ENCODE measurements at regions not wholly inside any gene's neighbourhood (a gene's known extent, or its start where the extent isn't known, plus 50 kb on each side); places are given as distances from the start of the nearest gene placed in this dataset.

DNA sequence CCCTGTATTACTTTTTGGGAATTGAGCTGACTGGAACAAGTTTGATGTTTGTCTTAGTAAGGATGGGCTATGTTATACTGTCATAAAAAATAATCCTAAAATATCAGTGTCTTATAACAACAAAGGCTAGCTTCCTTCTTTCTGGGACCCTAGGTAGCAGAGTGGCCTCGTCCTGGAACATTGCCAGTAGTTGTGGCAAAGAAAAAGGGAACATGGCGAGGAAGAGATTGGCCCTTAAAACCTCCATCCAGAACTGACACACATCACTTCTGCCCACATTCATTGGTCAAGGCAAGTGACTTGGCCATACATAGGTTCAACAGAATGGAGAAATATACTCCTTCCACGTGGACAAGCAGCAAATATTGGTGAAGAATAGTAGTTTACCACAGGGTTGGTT, 287.9 kb downstream of the PPP1R2C start:
- no peaks in the 10 kb centered on the region for H3K9me3 ChIP-seq (ENCODE audit: control insufficient read depth, insufficient read depth, low read length)
- no peak for TF ChIP-seq CTCF (IDR thresholded peaks at IDR 0.05; ENCODE audit: low read depth, low read length)
- H3K4me3 ChIP-seq (ENCODE audit: low read depth, low read length), result no peak overlapping the region
- H3K27me3 ChIP-seq (ENCODE audit: control insufficient read depth, insufficient read depth, low read length), result no peaks in the 10 kb centered on the region
- H3K27ac ChIP-seq (ENCODE audit: low read depth, low read length), result no peak overlapping the region
- ChIA-PET POLR2A (no interaction called here), CTCF (no interaction called here)
- DNase-seq (ENCODE audit: low read depth, low spot score), result no peak

GRCh38 chrX:42485601-42486000, 292.4 kb downstream of the PPP1R2C start:
- H3K4me3 ChIP-seq (ENCODE audit: low read depth, low read length), result no peak overlapping the region
- no peak for DNase-seq (ENCODE audit: low read depth, low spot score)
- TF ChIP-seq CTCF (IDR thresholded peaks at IDR 0.05; ENCODE audit: low read depth, low read length), result no peak
- no peak overlapping the region for H3K27ac ChIP-seq (ENCODE audit: low read depth, low read length)
- POLR2A ChIA-PET, result no interaction called here
- H3K27me3 ChIP-seq (ENCODE audit: control insufficient read depth, insufficient read depth, low read length), result no peaks in the 10 kb centered on the region
- H3K9me3 ChIP-seq (ENCODE audit: control insufficient read depth, insufficient read depth, low read length), result no peaks in the 10 kb centered on the region
- CTCF ChIA-PET, result no interaction called here

DNA sequence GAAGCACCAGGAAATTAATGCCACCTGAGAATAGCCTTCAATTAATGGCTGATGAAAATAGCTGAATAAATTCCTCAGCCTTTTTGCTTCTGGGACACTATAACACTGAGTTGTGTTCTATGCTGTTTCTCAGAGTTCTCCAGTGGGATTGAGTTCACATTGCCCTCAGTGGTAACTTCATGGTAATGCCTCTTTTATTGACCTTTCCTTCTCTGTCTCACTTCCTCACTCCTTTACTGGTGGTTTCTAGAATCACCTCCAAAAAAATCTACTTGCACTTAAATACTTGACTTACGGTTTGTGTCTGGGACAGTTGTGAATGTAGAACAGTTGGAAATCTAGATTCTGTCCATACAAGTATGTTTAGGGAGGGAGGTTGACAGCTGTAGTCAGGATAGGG, 293.7 kb downstream of the PPP1R2C start:
- no peak overlapping the region for H3K4me3 ChIP-seq (ENCODE audit: low read depth, low read length)
- TF ChIP-seq CTCF (IDR thresholded peaks at IDR 0.05; ENCODE audit: low read depth, low read length), result no peak
- DNase-seq (ENCODE audit: low read depth, low spot score), result no peak
- CTCF ChIA-PET, result no interaction called here
- no peaks in the 10 kb centered on the region for H3K27me3 ChIP-seq (ENCODE audit: control insufficient read depth, insufficient read depth, low read length)
- H3K9me3 ChIP-seq (ENCODE audit: control insufficient read depth, insufficient read depth, low read length), result no peaks in the 10 kb centered on the region
- POLR2A ChIA-PET, result no interaction called here
- no peak overlapping the region for H3K27ac ChIP-seq (ENCODE audit: low read depth, low read length)

DNA sequence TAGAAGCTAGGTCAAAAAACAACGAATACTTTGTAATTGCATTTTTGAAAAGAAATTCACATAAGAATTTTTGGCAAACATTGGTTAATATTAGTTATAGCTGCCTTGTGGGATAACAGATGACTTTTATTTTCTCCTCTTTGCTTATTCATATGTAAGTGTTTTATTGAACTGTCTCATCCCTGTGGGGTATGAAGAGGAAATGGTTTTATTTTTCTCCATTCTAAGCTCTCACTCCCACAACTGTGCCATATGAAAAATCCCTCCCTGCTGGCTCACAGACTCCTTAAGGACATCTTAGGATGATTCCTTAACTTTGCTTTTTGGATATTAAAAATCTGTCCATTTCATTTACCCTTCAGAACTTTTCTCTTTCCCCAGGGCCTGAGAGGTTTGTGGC, 300.6 kb downstream of the PPP1R2C start:
- ChIA-PET POLR2A (no interaction called here), CTCF (no interaction called here)
- no peaks in the 10 kb centered on the region for H3K27me3 ChIP-seq (ENCODE audit: control insufficient read depth, insufficient read depth, low read length)
- DNase-seq (ENCODE audit: low read depth, low spot score), result no peak
- no peak for TF ChIP-seq CTCF (IDR thresholded peaks at IDR 0.05; ENCODE audit: low read depth, low read length)
- no peak overlapping the region for H3K27ac ChIP-seq (ENCODE audit: low read depth, low read length)
- H3K9me3 ChIP-seq (ENCODE audit: control insufficient read depth, insufficient read depth, low read length), result no peaks in the 10 kb centered on the region
- no peak overlapping the region for H3K4me3 ChIP-seq (ENCODE audit: low read depth, low read length)

DNA sequence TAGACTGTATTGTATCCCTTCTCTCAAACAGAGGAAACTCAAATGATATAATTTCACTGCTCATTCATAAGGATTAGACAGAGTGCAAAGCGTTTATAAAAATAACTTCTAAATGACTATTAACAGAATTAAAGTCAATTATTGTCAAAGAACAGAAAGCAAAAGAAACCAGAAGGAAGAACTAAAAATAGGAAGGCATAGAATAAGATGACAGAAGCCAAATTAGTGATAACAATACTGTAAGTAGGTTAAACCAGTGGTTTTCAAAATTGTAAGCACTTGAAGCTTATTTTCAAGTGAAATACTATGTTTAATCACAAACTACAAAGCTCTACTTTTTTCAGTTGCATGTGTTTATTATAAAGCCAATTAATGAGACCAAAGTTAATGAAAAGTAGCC, 305.2 kb downstream of the PPP1R2C start:
- no peak for TF ChIP-seq CTCF (IDR thresholded peaks at IDR 0.05; ENCODE audit: low read depth, low read length)
- ChIA-PET CTCF (no interaction called here), POLR2A (no interaction called here)
- H3K27ac ChIP-seq (ENCODE audit: low read depth, low read length), result no peak overlapping the region
- H3K27me3 ChIP-seq (ENCODE audit: control insufficient read depth, insufficient read depth, low read length), result no peaks in the 10 kb centered on the region
- H3K9me3 ChIP-seq (ENCODE audit: control insufficient read depth, insufficient read depth, low read length), result no peaks in the 10 kb centered on the region
- H3K4me3 ChIP-seq (ENCODE audit: low read depth, low read length), result no peak overlapping the region
- no peak for DNase-seq (ENCODE audit: low read depth, low spot score)

All from AG04450 (cell line).